PC-9 (cell line): ENCODE measurements at regions not wholly inside any gene's neighbourhood (a gene's known extent, or its start where the extent isn't known, plus 50 kb on each side); places are given as distances from the start of the nearest gene placed in this dataset.
"Not testable (repeated sequence)": the region's sequence is repeated elsewhere in the genome, so short reads cannot be mapped to it uniquely, and the experiment has no call there.

Source experiments
- BruUV-seq: library from RNA; stranded (reverse); fragments of 400-500 nt; replicated peaks from 2 replicates; lab custom pipeline; 2021; lab: Mats Ljungman, UMichigan
- CTCF ChIA-PET: fragments of 300-600 bp; sonication (Branson Sonifier 250); formaldehyde crosslinking; loops from one replicate; lab custom pipeline; 2022; ENCODE audit warnings: antibody characterized with exemption; lab: Charles Lee
- POLR2A ChIA-PET: fragments of 300-600 bp; sonication (Branson Sonifier 250); formaldehyde crosslinking; loops from one replicate; lab custom pipeline; 2022; ENCODE audit warnings: antibody characterized with exemption; ENCODE audit not compliant: unreplicated experiment; lab: Charles Lee
- DNase-seq, 2 experiments: peaks; one replicate each; pipeline versions ENCODE4 v3.0.0 to v3.0.0-alpha.2; 2015 to 2022; ENCODE audit warnings: mixed read lengths in 1 of 2
- H2AFZ ChIP-seq: fragments of 200-600 bp; sonication (generic); 2 replicates; pipeline ENCODE4 v1.8.1; 2017; ENCODE audit warnings: antibody characterized with exemption
- H3F3A ChIP-seq: fragments of 200-600 bp; sonication (generic); 2 replicates; pipeline ENCODE4 v1.8.1; 2017; ENCODE audit warnings: antibody characterized with exemption, mild to moderate bottlenecking, low read depth; ENCODE audit not compliant: insufficient read depth
- H3K27ac ChIP-seq: fragments of 200-600 bp; sonication (generic); 2 replicates; pipeline ENCODE4 v1.6.1; 2016; ENCODE audit warnings: mixed run types
- H3K27me3 ChIP-seq: fragments of 200-600 bp; sonication (generic); 2 replicates; pipeline ENCODE4 v1.6.1; 2016; ENCODE audit warnings: low read depth, mixed run types; ENCODE audit not compliant: insufficient read depth
- H3K36me3 ChIP-seq: fragments of 200-600 bp; sonication (generic); 2 replicates; pipeline ENCODE4 v1.6.1; 2016; ENCODE audit warnings: low read depth, mixed run types
- H3K4me1 ChIP-seq: fragments of 200-600 bp; sonication (generic); replicated peaks from 2 replicates; pipeline ENCODE4 v1.6.1; 2016; ENCODE audit warnings: mixed run types; ENCODE audit not compliant: insufficient read depth
- H3K4me2 ChIP-seq: fragments of 200-600 bp; sonication (generic); 2 replicates; pipeline ENCODE4 v1.6.1; 2017; ENCODE audit warnings: mixed run types
- H3K4me3 ChIP-seq: fragments of 200-600 bp; sonication (generic); 2 replicates; pipeline ENCODE4 v1.6.1; 2016; ENCODE audit warnings: mixed run types
- H3K79me2 ChIP-seq: fragments of 200-600 bp; sonication (generic); 2 replicates; pipeline ENCODE4 v1.6.1; 2017; ENCODE audit warnings: low read depth, mixed run types
- H3K9me2 ChIP-seq: fragments of 200-600 bp; sonication (generic); 2 replicates; pipeline ENCODE4 v1.8.1; 2017; ENCODE audit warnings: mild to moderate bottlenecking; ENCODE audit not compliant: insufficient read depth
- H3K9me3 ChIP-seq: fragments of 200-600 bp; sonication (generic); 2 replicates; pipeline ENCODE4 v1.8.1; 2016; ENCODE audit warnings: low read depth; ENCODE audit not compliant: insufficient read depth
- H4K20me1 ChIP-seq: fragments of 200-600 bp; sonication (generic); 2 replicates; pipeline ENCODE4 v1.8.1; 2017; ENCODE audit not compliant: insufficient read depth
- CTCF ChIP-seq: fragments of 200-600 bp; sonication (generic); conservative IDR thresholded peaks from 2 replicates; pipeline ENCODE4 v1.6.1; 2017; ENCODE audit warnings: mixed run types, antibody characterized with exemption, mild to moderate bottlenecking, moderate library complexity
- EZH2 ChIP-seq: fragments of 200-600 bp; sonication (generic); IDR thresholded peaks from 2 replicates; pipeline ENCODE4 v1.8.0; 2017; ENCODE audit warnings: antibody characterized with exemption, low read depth
- intact Hi-C: fragments of 100-400 bp; cut with micrococcal nuclease; formaldehyde crosslinking; loops from one replicate; pipeline ENCODE4 v1.10.0; 2022; ENCODE audit not compliant: unreplicated experiment

DNA sequence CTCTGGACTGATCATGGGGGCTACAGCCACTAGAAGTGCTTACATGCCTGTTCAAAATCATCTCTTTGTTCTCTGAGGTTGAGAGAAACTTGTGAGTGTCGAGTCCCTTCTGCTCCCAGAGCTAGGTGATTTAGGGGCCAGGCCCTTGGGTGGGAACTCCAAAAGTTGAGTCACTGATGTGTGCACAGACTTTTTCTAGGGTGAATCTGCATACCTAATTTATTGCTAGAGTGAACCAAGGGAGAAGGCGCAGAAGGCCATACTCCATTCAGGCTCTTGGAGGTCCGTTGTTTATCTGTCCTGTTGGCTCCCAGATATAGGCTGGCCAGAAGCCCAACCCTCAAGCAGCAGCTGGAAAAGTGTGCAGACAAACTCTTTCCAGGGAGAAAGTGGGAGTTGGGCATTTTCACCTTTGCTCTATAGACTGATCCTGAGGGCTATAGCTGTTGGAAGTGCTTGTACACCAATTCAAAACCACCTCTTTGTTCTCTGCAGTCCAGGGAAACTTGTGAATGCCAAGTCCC, 80.8 kb upstream of the ARX start:
- Histone ChIP-seq H2AFZ (no peak overlapping the region), H3K9me2 (no peaks in the 10 kb centered on the region), H3K36me3 (no peaks in the 10 kb centered on the region), H4K20me1 (no peaks in the 10 kb centered on the region), H3K9me3 (no peaks in the 10 kb centered on the region), H3K27me3 (no peaks in the 10 kb centered on the region), H3K27ac (no peak overlapping the region), H3K4me3 (no peak overlapping the region), H3K4me1 (no peaks in the 10 kb centered on the region), H3K79me2 (no peaks in the 10 kb centered on the region), H3F3A (no peaks in the 10 kb centered on the region), H3K4me2 (no peak overlapping the region)
- no peak for TF ChIP-seq CTCF
- no peak for TF ChIP-seq EZH2
- intact Hi-C loops = no loop called here
- ChIA-PET CTCF (no interaction called here), POLR2A (no interaction called here)
- no TSS peak for BruUV-seq
- no peak for DNase-seq

DNA sequence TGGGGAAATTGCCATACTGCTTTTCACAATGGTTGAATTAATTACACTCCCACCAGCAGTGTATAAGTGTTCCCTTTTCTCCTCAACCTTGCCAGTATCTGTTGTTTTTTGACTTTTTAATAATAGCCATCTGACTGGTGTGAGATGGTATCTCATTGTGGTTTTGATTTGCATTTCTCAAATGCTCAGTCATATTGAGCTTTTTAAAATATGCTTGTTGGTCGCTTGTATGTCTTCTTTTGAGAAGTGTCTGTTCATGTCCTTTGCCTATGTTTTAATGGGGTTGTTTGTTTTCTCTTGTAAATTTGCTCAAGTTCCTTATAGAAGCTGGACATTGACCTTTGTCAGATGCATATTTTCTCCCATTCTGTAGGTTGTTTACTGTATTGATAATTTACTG, 75.4 kb upstream of the ARX start:
- CTCF ChIA-PET, H3K79me2 ChIP-seq, H2AFZ ChIP-seq, H3K36me3 ChIP-seq, H3K9me3 ChIP-seq, BruUV-seq, H3K27me3 ChIP-seq, H3K4me2 ChIP-seq, DNase-seq, H3K9me2 ChIP-seq, POLR2A ChIA-PET, H3K4me1 ChIP-seq, H3K4me3 ChIP-seq, H3K27ac ChIP-seq, H3F3A ChIP-seq, H4K20me1 ChIP-seq, intact Hi-C loops: not testable (repeated sequence)

DNA sequence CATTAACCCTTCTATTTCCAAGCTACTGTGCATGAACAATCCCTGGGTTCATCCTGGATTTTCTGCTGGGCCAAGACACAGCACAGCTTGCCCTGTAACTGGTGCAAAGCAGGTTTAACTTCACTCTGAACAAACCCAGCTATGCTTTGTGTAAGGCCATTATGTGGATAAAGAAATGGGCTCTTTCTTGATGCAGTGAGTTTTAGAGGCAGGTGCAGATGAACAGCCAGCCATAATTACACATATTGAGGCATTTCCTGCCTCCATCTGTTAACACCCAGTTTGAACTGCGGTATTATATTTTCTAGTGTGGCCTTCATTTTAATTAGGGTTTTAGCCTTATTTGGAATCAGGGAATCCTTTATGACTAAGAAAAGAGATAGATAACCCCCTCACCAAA, 68.7 kb upstream of the ARX start:
- ChIA-PET CTCF (no interaction called here), POLR2A (no interaction called here)
- no peaks in the 10 kb centered on the region for H3K9me3 ChIP-seq
- BruUV-seq = no TSS peak
- no peak overlapping the region for H2AFZ ChIP-seq
- no peak overlapping the region for H3K4me2 ChIP-seq
- H3K27ac ChIP-seq = no peak overlapping the region
- intact Hi-C loops = no loop called here
- TF ChIP-seq CTCF (no peak), EZH2 (no peak)
- no peaks in the 10 kb centered on the region for H3K36me3 ChIP-seq
- H4K20me1 ChIP-seq = no peaks in the 10 kb centered on the region
- no peaks in the 10 kb centered on the region for H3K79me2 ChIP-seq
- H3K9me2 ChIP-seq = no peaks in the 10 kb centered on the region
- no peaks in the 10 kb centered on the region for H3F3A ChIP-seq
- no peak for DNase-seq
- no peak overlapping the region for H3K4me3 ChIP-seq
- no peaks in the 10 kb centered on the region for H3K27me3 ChIP-seq
- no peaks in the 10 kb centered on the region for H3K4me1 ChIP-seq

DNA sequence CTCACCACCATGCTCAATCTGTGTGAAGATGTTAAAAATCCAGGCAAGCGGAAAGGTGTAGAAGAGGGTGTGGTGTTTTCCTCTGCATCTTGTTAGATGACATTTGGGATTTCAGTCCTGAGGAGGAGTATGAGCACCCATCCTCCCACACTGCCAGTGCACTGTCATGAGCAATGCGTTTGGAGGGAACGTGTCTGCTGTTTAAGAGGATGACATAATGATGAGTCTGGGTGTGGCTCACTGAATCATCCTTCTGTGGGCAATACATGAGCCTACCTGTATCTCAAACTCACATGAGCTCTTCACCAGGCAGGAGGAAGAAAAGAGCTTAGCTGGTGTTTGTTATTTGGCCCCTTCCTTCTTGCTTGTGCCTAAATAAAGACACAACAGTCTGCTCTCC, 67.9 kb upstream of the ARX start:
- CTCF ChIA-PET = no interaction called here
- no peaks in the 10 kb centered on the region for H3K9me3 ChIP-seq

More for the DNA sequence above, 67.9 kb upstream of the ARX start:
- no peak overlapping the region for H3K27ac ChIP-seq
- DNase-seq = no peak
- H3K79me2 ChIP-seq = no peaks in the 10 kb centered on the region
- intact Hi-C loops = no loop called here
- no peak overlapping the region for H3K4me2 ChIP-seq
- H3F3A ChIP-seq = no peaks in the 10 kb centered on the region
- BruUV-seq = no TSS peak
- no peak for TF ChIP-seq CTCF
- no peak for TF ChIP-seq EZH2
- H3K9me2 ChIP-seq = no peaks in the 10 kb centered on the region
- no peak overlapping the region for H2AFZ ChIP-seq
- no peaks in the 10 kb centered on the region for H3K36me3 ChIP-seq
- H3K4me1 ChIP-seq = no peaks in the 10 kb centered on the region
- H3K27me3 ChIP-seq = no peaks in the 10 kb centered on the region
- H3K4me3 ChIP-seq = no peak overlapping the region
- POLR2A ChIA-PET = no interaction called here
- no peaks in the 10 kb centered on the region for H4K20me1 ChIP-seq
